Endothelial cell of umbilical vein (primary cell): ENCODE measurements at regions not wholly inside any gene's neighbourhood (a gene's known extent, or its start where the extent isn't known, plus 50 kb on each side); places are given as distances from the start of the nearest gene placed in this dataset.

Experiments used
- BruUV-seq: library from RNA; stranded (reverse); fragments of 400-500 nt; replicated peaks from 2 replicates; lab custom pipeline; 2021; lab: Mats Ljungman, UMichigan
- CTCF ChIA-PET: fragments of 300-600, 350-600 bp; sonication (Branson Sonifier 250); formaldehyde crosslinking; loops from one replicate; lab custom pipeline; 2021; ENCODE audit warnings: antibody characterized with exemption, inconsistent platforms; lab: Charles Lee
- POLR2A ChIA-PET: fragments of 300-600, 350-600 bp; sonication (Branson Sonifier 250); formaldehyde crosslinking; loops from one replicate; lab custom pipeline; 2021; ENCODE audit warnings: antibody characterized with exemption, inconsistent platforms; lab: Charles Lee
- DNase-seq: peaks from one replicate; pipeline ENCODE4 v3.0.0-alpha.2; 2011; ENCODE audit warnings: low read depth, low spot score
- FAIRE-seq: peaks from 2 replicates; lab custom pipeline; 2011; peaks lifted over from hg19 to GRCh38; lab: Jason Lieb, UNC
- H2AFZ ChIP-seq: 2 replicates; pipeline ENCODE4 v1.6.0; 2012; ENCODE audit warnings: low read depth, low read length, control low read depth, inconsistent platforms
- H3K27ac ChIP-seq: 2 replicates; pipeline ENCODE4 v1.5.1; 2011; ENCODE audit warnings: low read depth, mild to moderate bottlenecking, control low read depth, low read length, moderate library complexity; ENCODE audit not compliant: insufficient read depth
- H3K27me3 ChIP-seq, 2 experiments: 2 replicates each; pipeline versions ENCODE4 v1.6.0 to v1.6.1; 2011; ENCODE audit warnings: low read length in 2 of 2, mixed read lengths in 1 of 2; ENCODE audit not compliant: control insufficient read depth in 2 of 2, insufficient read depth in 2 of 2
- H3K36me3 ChIP-seq, 2 experiments: 2 replicates in 1 of 2; 3 replicates in 1 of 2; pipeline ENCODE4 v1.5.1; 2011; ENCODE audit warnings: low read length in 2 of 2, mild to moderate bottlenecking in 1 of 2, moderate library complexity in 1 of 2; ENCODE audit not compliant: control insufficient read depth in 2 of 2, insufficient read depth in 2 of 2; ENCODE audit errors: extremely low read depth in 1 of 2
- H3K4me1 ChIP-seq: 3 replicates; pipeline ENCODE4 v1.5.1; 2011; ENCODE audit warnings: mild to moderate bottlenecking, low read length; ENCODE audit not compliant: control insufficient read depth, insufficient read depth; ENCODE audit errors: extremely low read depth
- H3K4me2 ChIP-seq: 2 replicates; pipeline ENCODE4 v1.6.1; 2011; ENCODE audit warnings: low read length, control low read depth, mixed read lengths; ENCODE audit not compliant: insufficient read depth
- H3K4me3 ChIP-seq, 3 experiments: fragments of 200-600 bp in 1 of 3; sonication (generic), shearing (Covaris generic) in 1 of 3; replicated peaks in 1 of 3; 2 replicates each; pipeline ENCODE4 v1.5.1; 2011 to 2016; ENCODE audit warnings: control low read depth in 3 of 3, low read length in 3 of 3, mild to moderate bottlenecking in 2 of 3, inconsistent platforms in 1 of 3, low read depth in 1 of 3, moderate library complexity in 1 of 3; ENCODE audit not compliant: insufficient read depth in 1 of 3
- H3K79me2 ChIP-seq: 2 replicates; pipeline ENCODE4 v1.6.0; 2012; ENCODE audit warnings: low read length, inconsistent platforms; ENCODE audit not compliant: control insufficient read depth, insufficient read depth
- H3K9ac ChIP-seq: replicated peaks from 2 replicates; pipeline ENCODE3; 2011; ENCODE audit warnings: low read length, control low read depth; ENCODE audit not compliant: insufficient read depth; ENCODE audit errors: extremely low read depth
- H3K9me1 ChIP-seq: replicated peaks from 3 replicates; pipeline ENCODE4 v1.6.0; 2011; ENCODE audit warnings: mild to moderate bottlenecking, low read length; ENCODE audit not compliant: control insufficient read depth, insufficient read depth; ENCODE audit errors: extremely low read depth
- H3K9me3 ChIP-seq: replicated peaks from 2 replicates; pipeline ENCODE4 v1.5.1; 2012; ENCODE audit warnings: low read length, inconsistent platforms; ENCODE audit not compliant: control insufficient read depth, insufficient read depth
- H4K20me1 ChIP-seq: replicated peaks from 2 replicates; pipeline ENCODE3; 2011; ENCODE audit warnings: mild to moderate bottlenecking, low read length; ENCODE audit not compliant: control insufficient read depth, insufficient read depth; ENCODE audit errors: extremely low read depth
- CTCF ChIP-seq, 2 donors: IDR thresholded peaks; 1 replicate in 1 of 2; 2 replicates in 1 of 2; pipeline ENCODE4 v1.5.1; 2011; ENCODE audit warnings: low read length in 2 of 2, mild to moderate bottlenecking in 2 of 2, moderate library complexity in 2 of 2, control low read depth in 1 of 2, inconsistent platforms in 1 of 2, low read depth in 1 of 2; ENCODE audit not compliant: insufficient read depth in 1 of 2; ENCODE audit errors: extremely low read depth in 1 of 2
- EZH2 ChIP-seq: IDR thresholded peaks from 2 replicates; pipeline ENCODE4 v1.6.1; 2012; ENCODE audit warnings: borderline replicate concordance, low read depth, mild to moderate bottlenecking, moderate library complexity, low read length, inconsistent platforms; ENCODE audit not compliant: severe bottlenecking
- FOS ChIP-seq: IDR thresholded peaks from 2 replicates; pipeline ENCODE4 v1.6.1; 2011; ENCODE audit warnings: mild to moderate bottlenecking, low read length, moderate library complexity, borderline replicate concordance; ENCODE audit not compliant: insufficient read depth
- GATA2 ChIP-seq: IDR thresholded peaks from 2 replicates; pipeline ENCODE4 v1.7.0; 2011; ENCODE audit warnings: low read depth, mild to moderate bottlenecking, moderate library complexity, mixed read lengths, low read length; ENCODE audit not compliant: insufficient read length, insufficient read depth
- JUN ChIP-seq: IDR thresholded peaks from 2 replicates; pipeline ENCODE4 v1.6.1; 2011; ENCODE audit warnings: borderline replicate concordance, low read depth; ENCODE audit not compliant: insufficient read length, insufficient read depth
- MAX ChIP-seq: IDR thresholded peaks from 2 replicates; pipeline ENCODE4 v1.6.1; 2011; ENCODE audit not compliant: insufficient read depth, insufficient read length
- MYC ChIP-seq: IDR thresholded peaks from one replicate; pipeline ENCODE4 v1.6.1; 2011; ENCODE audit warnings: mild to moderate bottlenecking, low read depth, low read length
- POLR2A ChIP-seq: IDR thresholded peaks from 2 replicates; pipeline ENCODE4 v1.6.1; 2012; ENCODE audit warnings: low read depth, mild to moderate bottlenecking, control low read depth, low read length
- POLR2AphosphoS5 ChIP-seq: IDR thresholded peaks from 2 replicates; pipeline ENCODE4 v1.6.1; 2012; ENCODE audit warnings: low read depth, mild to moderate bottlenecking, control low read depth, low read length, moderate library complexity; ENCODE audit not compliant: insufficient read depth
- dilution Hi-C: fragments of 300-500 bp; cut with MboI; formaldehyde crosslinking; loops from one replicate; pipeline ENCODE4 v1.15.0; 2019; ENCODE audit warnings: low sequenced_read_pairs; ENCODE audit not compliant: extremely low pct_ligation_motif_present
- intact Hi-C: fragments of 100-400 bp; cut with micrococcal nuclease; formaldehyde crosslinking; loops from one replicate; pipeline ENCODE4 v1.10.0; 2022

GRCh38 chr1:24990779-24991641 lies 60.9 kb upstream of the RUNX3 start:
- DNase-seq (no peak), FAIRE-seq (no peak)
- H3K4me3 ChIP-seq = no peak overlapping the region
- no peaks in the 10 kb centered on the region for H4K20me1 ChIP-seq
- no peaks in the 10 kb centered on the region for H3K36me3 ChIP-seq
- ChIA-PET POLR2A (no interaction called here), CTCF (interaction anchor here (1.3 kb wide), 1 partner anchor 12 kb away, joined by 3 read pairs; no protein-coding TSS in a partner anchor)
- no peaks in the 10 kb centered on the region for H3K4me1 ChIP-seq
- intact Hi-C loops = no loop called here
- no peak overlapping the region for H3K9ac ChIP-seq
- H3K27me3 ChIP-seq = peaks cover 0 to 3% of the 10 kb centered on the region in 2 experiments
- TF ChIP-seq POLR2A (no peak), CTCF (IDR thresholded peaks at IDR 0.05; ENCODE audit: extremely low read depth in 1 of 2, insufficient read depth in 1 of 2, low read depth in 1 of 2, low read length in 2 of 2) (no peak), GATA2 (no peak)
- no peak overlapping the region for H3K27ac ChIP-seq
- no peaks in the 10 kb centered on the region for H3K9me3 ChIP-seq
- no TSS peak for BruUV-seq
- dilution Hi-C loops = no loop called here
- no peaks in the 10 kb centered on the region for H3K9me1 ChIP-seq
- no peak overlapping the region for H3K4me2 ChIP-seq
- H3K79me2 ChIP-seq = no peaks in the 10 kb centered on the region
- H2AFZ ChIP-seq = no peak overlapping the region

GRCh38 chr1:24990136-24990535 lies 60.1 kb upstream of the RUNX3 start:
- no peaks in the 10 kb centered on the region for H3K9me1 ChIP-seq
- H3K4me2 ChIP-seq = no peak overlapping the region
- DNase-seq (no peak), FAIRE-seq (no peak)
- no peak overlapping the region for H3K4me3 ChIP-seq
- H3K27ac ChIP-seq = no peak overlapping the region
- H3K36me3 ChIP-seq = no peaks in the 10 kb centered on the region
- H3K9ac ChIP-seq = no peak overlapping the region
- ChIA-PET POLR2A (no interaction called here), CTCF (interaction anchor here (1.3 kb wide), 1 partner anchor 13 kb away, joined by 3 read pairs; no protein-coding TSS in a partner anchor)
- no TSS peak for BruUV-seq
- no peaks in the 10 kb centered on the region for H3K79me2 ChIP-seq
- no peaks in the 10 kb centered on the region for H3K9me3 ChIP-seq
- no peaks in the 10 kb centered on the region for H3K4me1 ChIP-seq
- dilution Hi-C loops = no loop called here
- H2AFZ ChIP-seq = no peak overlapping the region
- H4K20me1 ChIP-seq = no peaks in the 10 kb centered on the region
- intact Hi-C loops = no loop called here
- no peak for TF ChIP-seq POLR2A
- no peak for TF ChIP-seq POLR2AphosphoS5
- TF ChIP-seq GATA2 = no peak
- TF ChIP-seq MYC = no peak
- no peak for TF ChIP-seq FOS
- TF ChIP-seq CTCF (IDR thresholded peaks at IDR 0.05; ENCODE audit: extremely low read depth in 1 of 2, insufficient read depth in 1 of 2, low read depth in 1 of 2, low read length in 2 of 2) = no peak
- TF ChIP-seq MAX = no peak
- no peak for TF ChIP-seq JUN
- no peak for TF ChIP-seq EZH2
- peaks cover 0 to 3% of the 10 kb centered on the region in 2 experiments for H3K27me3 ChIP-seq
